ENCODE measurements at regions not wholly inside any gene's neighbourhood (a gene's known extent, or its start where the extent isn't known, plus 50 kb on each side); places are given as distances from the start of the nearest gene placed in this dataset.

- intact Hi-C loops (cut with DNase I): loop anchor here in 1 of 2 donors (2.0 kb wide), 1 partner anchor 37 kb away; no protein-coding TSS in a partner anchor
- TF ChIP-seq CTCF (IDR thresholded peaks at IDR 0.05): no peak
- no peak for ATAC-seq
- Histone ChIP-seq H3K4me3 (no peak overlapping the region), H3K36me3 (ENCODE audit: insufficient read depth in 1 of 2, low read depth in 1 of 2) (no peaks in the 10 kb centered on the region), H3K9me3 (no peaks in the 10 kb centered on the region), H3K27me3 (ENCODE audit: insufficient read depth in 3 of 3, low read length in 2 of 3) (no peaks in the 10 kb centered on the region), H3K27ac (no peak overlapping the region), H3K4me1 (no peaks in the 10 kb centered on the region)
- no peak for DNase-seq
- 45 to 59% (median 59%) methylated on average over 3 of the region's 3 CpGs for WGBS, 3 donors
Observed at GRCh38 chr2:52558265-52558664, 1209.3 kb upstream of the CHAC2 start.

- no peak overlapping the region for H3K27ac ChIP-seq
- WGBS, 3 donors: 90% methylated on average over 10 of the region's 10 CpGs
- no peak overlapping the region for H3K4me3 ChIP-seq
- intact Hi-C loops (cut with DNase I): no loop called here
- H3K27me3 ChIP-seq (ENCODE audit: insufficient read depth in 3 of 3, low read length in 2 of 3): no peaks in the 10 kb centered on the region
- H3K4me1 ChIP-seq: no peaks in the 10 kb centered on the region
- DNase-seq (no peak), ATAC-seq (no peak)
- no peak for TF ChIP-seq CTCF (IDR thresholded peaks at IDR 0.05)
- no peaks in the 10 kb centered on the region for H3K9me3 ChIP-seq
- H3K36me3 ChIP-seq (ENCODE audit: insufficient read depth in 1 of 2, low read depth in 1 of 2): no peaks in the 10 kb centered on the region
Observed at GRCh38 chr2:52542297-52542696, 1225.3 kb upstream of the CHAC2 start.

GRCh38 chr2:52539026-52539970, 1228.3 kb upstream of the CHAC2 start:
- no peak for TF ChIP-seq CTCF (IDR thresholded peaks at IDR 0.05)
- Histone ChIP-seq H3K9me3 (no peaks in the 10 kb centered on the region), H3K27me3 (ENCODE audit: insufficient read depth in 3 of 3, low read length in 2 of 3) (no peaks in the 10 kb centered on the region), H3K4me3 (no peak overlapping the region), H3K36me3 (ENCODE audit: insufficient read depth in 1 of 2, low read depth in 1 of 2) (no peaks in the 10 kb centered on the region), H3K4me1 (no peaks in the 10 kb centered on the region), H3K27ac (no peak overlapping the region)
- WGBS, 3 donors: 76 to 83% (median 80%) methylated on average over 6 of the region's 6 CpGs
- intact Hi-C loops (cut with DNase I): no loop called here
- ATAC-seq (no peak), DNase-seq (no peak)

- TF ChIP-seq CTCF (IDR thresholded peaks at IDR 0.05): no peak
- no peaks in the 10 kb centered on the region for H3K9me3 ChIP-seq
- WGBS, 3 donors: 34 to 60% (median 48%) methylated on average over 1 of the region's 1 CpG
- H3K4me1 ChIP-seq: no peaks in the 10 kb centered on the region
- H3K36me3 ChIP-seq (ENCODE audit: insufficient read depth in 1 of 2, low read depth in 1 of 2): no peaks in the 10 kb centered on the region
- no peak for DNase-seq
- intact Hi-C loops (cut with DNase I): no loop called here
- H3K27me3 ChIP-seq (ENCODE audit: insufficient read depth in 3 of 3, low read length in 2 of 3): no peaks in the 10 kb centered on the region
- no peak overlapping the region for H3K27ac ChIP-seq
- no peak overlapping the region for H3K4me3 ChIP-seq
- no peak for ATAC-seq
Observed at GRCh38 chr2:52537588-52537987, 1230.0 kb upstream of the CHAC2 start.

Measured in psoas muscle (tissue), 7 donors.